GM12878 (cell line): ENCODE measurements at regions not wholly inside any gene's neighbourhood (a gene's known extent, or its start where the extent isn't known, plus 50 kb on each side); places are given as distances from the start of the nearest gene placed in this dataset.

Experiments
- ATAC-seq: fragments of 200-7000 bp; cut with Tn5 transposase; 3 replicates; pipeline ENCODE4 v1.9.1; 2020; ENCODE audit warnings: mild to moderate bottlenecking, moderate library complexity
- BruUV-seq: library from RNA; stranded (reverse); fragments of 400-500 nt; replicated peaks from 2 replicates; lab custom pipeline; 2021; lab: Mats Ljungman, UMichigan
- CTCF ChIA-PET: fragments of 300-600 bp; sonication (Branson Sonifier 250); formaldehyde crosslinking; extraction: SDS; loops from one replicate; lab custom pipeline; 2021; ENCODE audit warnings: inconsistent platforms; lab: Yijun Ruan, JAX
- POLR2A ChIA-PET: fragments of 350-600 bp; formaldehyde crosslinking; extraction: SDS; loops from one replicate; lab custom pipeline; 2021; ENCODE audit warnings: inconsistent platforms; lab: Charles Lee
- RAD21 ChIA-PET: fragments of 300-600 bp; sonication (Branson Sonifier 250); formaldehyde crosslinking; loops from one replicate; lab custom pipeline; 2023; ENCODE audit warnings: antibody characterized with exemption; ENCODE audit not compliant: unreplicated experiment; lab: Charles Lee
- SMC1A ChIA-PET: fragments of 300-600 bp; sonication (Branson Sonifier 250); formaldehyde crosslinking; loops from one replicate; lab custom pipeline; 2023; ENCODE audit not compliant: unreplicated experiment, uncharacterized antibody; lab: Charles Lee
- DNase-seq: peaks from one replicate; pipeline ENCODE4 v3.0.0-alpha.2; 2011; ENCODE audit warnings: low read depth, low spot score
- FAIRE-seq: peaks from 3 replicates; lab custom pipeline; 2011; peaks lifted over from hg19 to GRCh38; lab: Jason Lieb, UNC
- H2AFZ ChIP-seq: 2 replicates; pipeline ENCODE4 v1.6.0; 2011; ENCODE audit warnings: low read depth, low read length, control low read depth; ENCODE audit not compliant: control insufficient read depth
- H3K27ac ChIP-seq: 2 replicates; pipeline ENCODE4 v1.5.1; 2011; ENCODE audit warnings: control low read depth; ENCODE audit not compliant: control insufficient read depth, insufficient read depth
- H3K27me3 ChIP-seq, 2 experiments: replicated peaks in 1 of 2; 2 replicates each; pipeline versions ENCODE4 v1.6.0 to v1.6.1; 2011; ENCODE audit warnings: low read length in 1 of 2; ENCODE audit not compliant: control insufficient read depth in 2 of 2, insufficient read depth in 2 of 2
- H3K36me3 ChIP-seq, 2 experiments: 2 replicates each; pipeline ENCODE4 v1.5.1; 2011; ENCODE audit warnings: low read length in 1 of 2; ENCODE audit not compliant: control insufficient read depth in 2 of 2, insufficient read depth in 2 of 2
- H3K4me1 ChIP-seq: 2 replicates; pipeline ENCODE4 v1.6.1; 2011; ENCODE audit warnings: mild to moderate bottlenecking, low read length, moderate library complexity, mixed read lengths; ENCODE audit not compliant: control insufficient read depth, insufficient read depth
- H3K4me2 ChIP-seq: 2 replicates; pipeline ENCODE4 v1.6.0; 2011; ENCODE audit warnings: control low read depth; ENCODE audit not compliant: control insufficient read depth, insufficient read depth
- H3K4me3 ChIP-seq: fragments of 200-600 bp; sonication (generic); 2 replicates; pipeline ENCODE4 v1.5.1; 2016
- H3K79me2 ChIP-seq: 2 replicates; pipeline ENCODE4 v1.6.0; 2011; ENCODE audit warnings: low read length; ENCODE audit not compliant: control insufficient read depth, insufficient read depth
- H3K9ac ChIP-seq: 2 replicates; pipeline ENCODE4 v1.8.0; 2011; ENCODE audit warnings: low read length, control low read depth, mixed read lengths; ENCODE audit not compliant: control insufficient read depth, insufficient read depth
- H3K9me3 ChIP-seq: replicated peaks from 3 replicates; pipeline ENCODE4 v1.5.1; 2011; ENCODE audit warnings: mild to moderate bottlenecking, low read length; ENCODE audit not compliant: control insufficient read depth, insufficient read depth
- H4K20me1 ChIP-seq: 2 replicates; pipeline ENCODE4 v1.6.0; 2011; ENCODE audit not compliant: control insufficient read depth, insufficient read depth
- NFYA ChIP-seq: IDR thresholded peaks from 2 replicates; pipeline ENCODE4 v1.6.1; 2011; ENCODE audit warnings: low read depth, mild to moderate bottlenecking, low read length, improper control_type of control experiment, borderline replicate concordance
- RAD21 ChIP-seq: IDR thresholded peaks from 2 replicates; pipeline ENCODE4 v1.6.1; 2011; ENCODE audit warnings: mild to moderate bottlenecking, low read depth, low read length, moderate library complexity; ENCODE audit not compliant: insufficient read depth
- SMC3 ChIP-seq: IDR thresholded peaks from 2 replicates; pipeline ENCODE4 v1.6.1; 2011; ENCODE audit warnings: low read length, improper control_type of control experiment, borderline replicate concordance
- WGBS: methylation state at CpG from one replicate; pipeline ENCODE4 v1.1.6; 2016; ENCODE audit warnings: low lambda C conversion rate; ENCODE audit not compliant: insufficient replicate concordance, insufficient coverage; ENCODE audit errors: missing lambda C conversion rate; 5-methylcytosine and 5-hydroxymethylcytosine counted together
- in situ Hi-C: fragments of 300-500 bp; cut with MboI; formaldehyde crosslinking; loops from 9 replicates; pipeline ENCODE4 v1.14.3; 2018; ENCODE audit warnings: mixed read lengths
- intact Hi-C: fragments of 100-400 bp; cut with micrococcal nuclease; formaldehyde crosslinking; loops from one replicate; pipeline ENCODE4 v1.14.2; 2022; ENCODE audit not compliant: unreplicated experiment
- TF ChIP-seq, protein P1 (sequence below), 3 experiments: IDR thresholded peaks in 2 of 3; conservative IDR thresholded peaks in 1 of 3; 2 replicates each; pipeline ENCODE4 v1.5.1; 2011; ENCODE audit warnings: low read depth in 3 of 3, low read length in 3 of 3, mild to moderate bottlenecking in 3 of 3, control low read depth in 2 of 3, moderate library complexity in 2 of 3, inconsistent platforms in 1 of 3, mixed read lengths in 1 of 3; ENCODE audit not compliant: control insufficient read depth in 2 of 3, insufficient read depth in 1 of 3; ENCODE audit errors: extremely low read depth in 1 of 3
- TF ChIP-seq, protein P2 (sequence below): IDR thresholded peaks from 2 replicates; pipeline ENCODE4 v1.6.1; 2011; ENCODE audit warnings: borderline replicate concordance, low read depth, mild to moderate bottlenecking, moderate library complexity, mixed read lengths, low read length; ENCODE audit not compliant: insufficient read depth; ENCODE audit errors: extremely low read length
- TF ChIP-seq, protein P3 (sequence below): fragments of 450-650 bp; conservative IDR thresholded peaks from 2 replicates; pipeline ENCODE4 v1.6.1; 2017; ENCODE audit warnings: mild to moderate bottlenecking, moderate library complexity

DNA sequence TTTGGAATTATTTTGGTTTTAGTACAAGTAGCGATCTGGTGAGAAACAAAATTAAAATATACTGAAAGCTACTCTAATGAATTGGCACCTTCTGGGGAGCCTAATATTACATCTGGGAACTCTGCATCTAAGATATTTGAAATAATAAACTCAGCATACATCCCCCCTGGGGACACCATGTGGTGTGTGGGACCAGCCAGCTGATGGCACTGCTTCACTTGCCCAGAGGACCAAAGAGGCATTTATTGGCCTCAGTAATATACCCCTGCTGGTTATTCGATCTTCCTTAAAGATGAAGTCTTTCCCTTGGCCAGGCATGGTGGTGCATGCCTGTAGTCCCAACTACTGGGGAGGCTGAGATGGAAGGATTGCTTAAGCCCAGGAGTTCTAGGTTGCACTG is 195.1 kb upstream of the AUTS2 start:
- H3K36me3 ChIP-seq: no peaks in the 10 kb centered on the region
- intact Hi-C loops: loop anchor here (1.0 to 10.0 kb wide), 4 partner anchors 332 to 642 kb away; no protein-coding TSS in a partner anchor
- H3K27ac ChIP-seq: no peak overlapping the region
- SMC1A ChIA-PET: interaction anchor here (1.4 kb wide), 1 partner anchor 396 kb away, joined by 3 read pairs; no protein-coding TSS in a partner anchor
- no peaks in the 10 kb centered on the region for H3K27me3 ChIP-seq
- 21% methylated on average over 2 of the region's 2 CpGs for WGBS
- FAIRE-seq: no peak
- H4K20me1 ChIP-seq: no peaks in the 10 kb centered on the region
- H2AFZ ChIP-seq: no peak overlapping the region
- no peaks in the 10 kb centered on the region for H3K79me2 ChIP-seq
- CTCF ChIA-PET: interaction anchor here (0.8 to 1.5 kb wide), 3 partner anchors 11 to 1919 kb away, joined by 3 to 4 read pairs (median 3); no protein-coding TSS in a partner anchor
- H3K4me2 ChIP-seq: no peak overlapping the region
- peak; percentile 95 for ATAC-seq
- BruUV-seq: no TSS peak
- no peaks in the 10 kb centered on the region for H3K4me1 ChIP-seq
- in situ Hi-C loops: no loop called here
- DNase-seq: no peak
- POLR2A ChIA-PET: interaction anchor here (0.7 kb wide), 1 partner anchor 1182 kb away, joined by 4 read pairs; no protein-coding TSS in a partner anchor
- H3K9me3 ChIP-seq: no peaks in the 10 kb centered on the region; the same call in 2 of the 3 replicates
- H3K4me3 ChIP-seq: no peak overlapping the region
- no peak overlapping the region for H3K9ac ChIP-seq
- RAD21 ChIA-PET: no interaction called here
- TF ChIP-seq, protein P1, sequence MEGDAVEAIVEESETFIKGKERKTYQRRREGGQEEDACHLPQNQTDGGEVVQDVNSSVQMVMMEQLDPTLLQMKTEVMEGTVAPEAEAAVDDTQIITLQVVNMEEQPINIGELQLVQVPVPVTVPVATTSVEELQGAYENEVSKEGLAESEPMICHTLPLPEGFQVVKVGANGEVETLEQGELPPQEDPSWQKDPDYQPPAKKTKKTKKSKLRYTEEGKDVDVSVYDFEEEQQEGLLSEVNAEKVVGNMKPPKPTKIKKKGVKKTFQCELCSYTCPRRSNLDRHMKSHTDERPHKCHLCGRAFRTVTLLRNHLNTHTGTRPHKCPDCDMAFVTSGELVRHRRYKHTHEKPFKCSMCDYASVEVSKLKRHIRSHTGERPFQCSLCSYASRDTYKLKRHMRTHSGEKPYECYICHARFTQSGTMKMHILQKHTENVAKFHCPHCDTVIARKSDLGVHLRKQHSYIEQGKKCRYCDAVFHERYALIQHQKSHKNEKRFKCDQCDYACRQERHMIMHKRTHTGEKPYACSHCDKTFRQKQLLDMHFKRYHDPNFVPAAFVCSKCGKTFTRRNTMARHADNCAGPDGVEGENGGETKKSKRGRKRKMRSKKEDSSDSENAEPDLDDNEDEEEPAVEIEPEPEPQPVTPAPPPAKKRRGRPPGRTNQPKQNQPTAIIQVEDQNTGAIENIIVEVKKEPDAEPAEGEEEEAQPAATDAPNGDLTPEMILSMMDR (IDR thresholded peaks at IDR 0.05 in 2 of 3, conservative IDR thresholded peaks at IDR 0.05 in 1 of 3; ENCODE audit: control insufficient read depth in 2 of 3, extremely low read depth in 1 of 3, insufficient read depth in 1 of 3, low read depth in 3 of 3, low read length in 3 of 3): peak; percentile 39 to 47 (median 43); a peak in 5 of 6 replicates
- TF ChIP-seq, protein P2, sequence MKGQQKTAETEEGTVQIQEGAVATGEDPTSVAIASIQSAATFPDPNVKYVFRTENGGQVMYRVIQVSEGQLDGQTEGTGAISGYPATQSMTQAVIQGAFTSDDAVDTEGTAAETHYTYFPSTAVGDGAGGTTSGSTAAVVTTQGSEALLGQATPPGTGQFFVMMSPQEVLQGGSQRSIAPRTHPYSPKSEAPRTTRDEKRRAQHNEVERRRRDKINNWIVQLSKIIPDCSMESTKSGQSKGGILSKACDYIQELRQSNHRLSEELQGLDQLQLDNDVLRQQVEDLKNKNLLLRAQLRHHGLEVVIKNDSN: no peak
- TF ChIP-seq, protein P3, sequence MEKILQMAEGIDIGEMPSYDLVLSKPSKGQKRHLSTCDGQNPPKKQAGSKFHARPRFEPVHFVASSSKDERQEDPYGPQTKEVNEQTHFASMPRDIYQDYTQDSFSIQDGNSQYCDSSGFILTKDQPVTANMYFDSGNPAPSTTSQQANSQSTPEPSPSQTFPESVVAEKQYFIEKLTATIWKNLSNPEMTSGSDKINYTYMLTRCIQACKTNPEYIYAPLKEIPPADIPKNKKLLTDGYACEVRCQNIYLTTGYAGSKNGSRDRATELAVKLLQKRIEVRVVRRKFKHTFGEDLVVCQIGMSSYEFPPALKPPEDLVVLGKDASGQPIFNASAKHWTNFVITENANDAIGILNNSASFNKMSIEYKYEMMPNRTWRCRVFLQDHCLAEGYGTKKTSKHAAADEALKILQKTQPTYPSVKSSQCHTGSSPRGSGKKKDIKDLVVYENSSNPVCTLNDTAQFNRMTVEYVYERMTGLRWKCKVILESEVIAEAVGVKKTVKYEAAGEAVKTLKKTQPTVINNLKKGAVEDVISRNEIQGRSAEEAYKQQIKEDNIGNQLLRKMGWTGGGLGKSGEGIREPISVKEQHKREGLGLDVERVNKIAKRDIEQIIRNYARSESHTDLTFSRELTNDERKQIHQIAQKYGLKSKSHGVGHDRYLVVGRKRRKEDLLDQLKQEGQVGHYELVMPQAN: no peak
- no peak for TF ChIP-seq NFYA
- TF ChIP-seq SMC3: peak; percentile 58; the same call in 1 of the 2 replicates
- peak; percentile 74 for TF ChIP-seq RAD21
